HG03558 (cell line): ENCODE measurements at regions not wholly inside any gene's neighbourhood (a gene's known extent, or its start where the extent isn't known, plus 50 kb on each side); places are given as distances from the start of the nearest gene placed in this dataset.
"Not testable (repeated sequence)": the region's sequence is repeated elsewhere in the genome, so short reads cannot be mapped to it uniquely, and the experiment has no call there.

ENCODE experiments used
- ATAC-seq: cut with Tn5 transposase; IDR thresholded peaks from one replicate; pipeline ENCODE4 v1.9.1; 2021; ENCODE audit warnings: moderate number of reproducible peaks; ENCODE audit not compliant: unreplicated experiment; ENCODE audit errors: extremely low read depth

DNA sequence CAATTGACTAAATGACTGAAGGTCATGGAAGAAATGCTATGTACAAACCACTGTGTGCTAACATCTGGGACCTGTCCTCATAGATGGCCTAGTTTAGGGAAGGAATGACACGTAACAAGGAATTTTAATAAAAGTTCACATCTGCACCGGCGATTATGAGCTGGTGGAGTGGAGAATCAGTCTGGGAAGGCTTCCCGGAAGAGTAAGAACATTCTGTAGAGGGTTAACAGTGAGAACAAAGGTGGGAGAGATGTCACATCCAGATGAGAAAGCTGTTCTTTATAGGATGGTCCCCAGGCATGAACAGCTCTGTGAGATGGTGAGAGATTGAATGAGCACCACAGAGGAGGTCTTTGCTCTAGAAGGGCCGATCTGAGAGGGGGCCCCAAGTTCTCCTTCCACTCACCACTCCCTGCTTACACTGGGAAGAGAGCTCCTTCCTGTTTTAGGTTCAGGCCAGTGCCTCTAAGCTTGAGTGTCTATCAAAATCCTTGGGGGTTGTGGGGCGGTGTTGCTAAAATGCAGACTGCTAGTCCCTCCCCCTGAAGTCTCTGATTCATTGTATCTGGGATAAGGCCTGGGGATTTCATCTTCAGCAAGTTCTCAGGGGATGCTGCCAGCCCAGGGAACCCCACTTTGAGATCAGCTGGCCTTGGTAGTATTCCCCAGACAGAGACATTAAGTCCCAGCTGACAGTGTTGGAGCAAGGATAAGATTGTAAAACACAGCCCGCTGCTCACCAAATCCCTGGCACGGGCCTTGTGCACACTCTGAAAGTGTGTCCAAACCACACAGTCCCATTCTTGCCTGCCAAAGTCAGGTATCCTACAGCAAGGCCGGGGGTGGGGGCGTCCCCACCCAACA, 294.7 kb upstream of the MAF start:
- ATAC-seq = no peak

DNA sequence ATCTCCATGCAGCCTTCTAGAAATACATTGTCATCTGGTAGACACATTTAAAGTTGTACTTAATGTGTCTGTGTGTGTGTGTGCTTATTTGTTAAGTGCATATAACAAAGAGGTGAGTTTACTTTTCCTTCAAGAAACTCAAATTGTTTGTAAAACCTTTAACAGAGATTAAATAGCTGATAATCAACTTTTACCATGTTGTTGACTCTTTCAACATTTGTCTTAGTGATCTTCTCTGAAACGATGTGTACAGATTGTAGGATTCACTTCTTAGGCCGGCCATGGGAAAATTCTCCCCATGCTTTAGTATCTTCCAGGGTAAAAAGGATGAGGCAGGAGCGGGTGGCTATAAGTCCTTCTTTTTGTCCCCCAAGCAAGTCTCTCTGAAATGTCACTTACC, 292.9 kb upstream of the MAF start:
- no peak for ATAC-seq

DNA sequence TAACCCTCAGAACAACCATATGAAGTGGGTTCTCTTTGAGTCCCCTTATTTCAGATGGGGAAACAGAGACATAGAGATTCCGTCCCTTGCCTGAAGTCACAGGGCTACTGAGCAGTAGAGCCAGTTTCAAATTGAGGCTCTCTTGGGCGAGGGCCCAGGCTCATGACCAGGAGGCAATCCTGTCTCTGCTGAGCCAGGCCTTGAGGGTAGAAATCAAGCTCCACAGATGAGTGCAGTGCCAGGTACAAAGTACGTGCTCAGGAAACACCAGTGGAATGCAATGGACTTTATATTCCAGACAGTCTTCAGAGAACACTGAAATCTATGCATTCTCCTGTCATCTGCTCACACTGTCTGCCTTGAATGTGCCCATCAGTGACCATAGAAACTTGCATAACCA, 291.7 kb upstream of the MAF start:
- ATAC-seq = no peak

DNA sequence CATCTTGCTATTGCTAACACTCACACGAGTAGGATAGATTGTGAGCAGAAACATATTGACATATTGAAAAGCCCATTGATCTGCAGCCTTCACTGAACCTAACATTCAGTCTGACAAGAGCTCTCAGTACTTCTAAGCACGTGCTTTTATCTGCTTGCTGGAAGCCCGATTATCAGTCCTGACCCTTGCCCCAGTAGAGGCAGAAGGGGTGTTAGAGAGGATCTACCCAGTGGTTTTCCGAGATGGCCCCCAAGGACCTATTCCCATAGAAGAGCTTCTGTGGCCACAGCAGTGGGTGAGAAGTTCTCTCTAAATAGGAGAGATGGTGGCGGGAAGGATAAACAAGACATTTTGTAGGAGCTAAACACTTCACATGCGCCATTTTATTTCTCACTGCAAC, 290.9 kb upstream of the MAF start:
- ATAC-seq = no peak

DNA sequence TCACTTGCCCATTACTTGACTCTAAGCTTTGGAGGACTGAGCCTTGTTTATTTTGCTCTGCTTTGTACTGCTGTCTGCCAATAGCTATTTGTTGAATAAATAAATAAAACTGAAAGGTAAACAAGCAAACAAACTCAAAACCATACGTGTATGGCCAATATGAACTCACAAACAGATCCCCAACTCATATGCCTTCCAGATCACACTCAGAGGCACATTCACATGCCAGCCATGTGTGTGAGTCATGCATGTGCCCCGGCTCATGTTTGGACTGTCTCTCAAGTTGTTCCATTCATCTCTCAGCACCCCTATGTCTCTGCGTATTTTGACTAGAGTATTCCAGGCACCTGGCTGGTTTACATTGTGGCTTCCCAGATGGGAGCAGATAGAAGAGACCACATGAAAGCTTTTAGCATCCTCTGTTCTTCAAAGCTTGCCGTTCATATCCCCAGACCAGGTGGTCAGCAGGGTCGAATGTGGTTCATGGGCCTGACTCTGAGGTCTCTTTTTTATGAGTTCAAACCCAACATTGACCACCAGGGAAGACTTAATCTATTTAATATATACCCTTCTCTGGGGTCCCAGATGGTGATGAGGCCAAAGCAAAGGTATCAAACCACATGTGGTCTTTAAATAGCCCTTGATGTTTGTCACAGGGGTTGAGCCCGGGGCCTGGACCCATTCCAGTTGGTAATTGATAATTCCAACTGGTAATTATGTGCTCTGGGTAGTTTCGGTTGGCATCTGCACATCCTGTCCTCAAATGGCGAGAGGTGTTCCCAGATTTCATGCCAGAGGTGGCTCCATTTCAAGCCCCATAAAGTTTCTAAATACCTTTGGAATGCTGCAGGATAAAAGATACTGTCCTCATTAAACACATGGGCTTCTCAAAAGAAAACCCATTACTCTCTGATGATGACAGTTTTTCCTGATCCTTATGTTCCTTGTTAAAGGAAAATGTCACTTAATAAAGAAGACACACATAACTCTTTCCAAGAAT, 287.3 kb upstream of the MAF start:
- no peak for ATAC-seq

DNA sequence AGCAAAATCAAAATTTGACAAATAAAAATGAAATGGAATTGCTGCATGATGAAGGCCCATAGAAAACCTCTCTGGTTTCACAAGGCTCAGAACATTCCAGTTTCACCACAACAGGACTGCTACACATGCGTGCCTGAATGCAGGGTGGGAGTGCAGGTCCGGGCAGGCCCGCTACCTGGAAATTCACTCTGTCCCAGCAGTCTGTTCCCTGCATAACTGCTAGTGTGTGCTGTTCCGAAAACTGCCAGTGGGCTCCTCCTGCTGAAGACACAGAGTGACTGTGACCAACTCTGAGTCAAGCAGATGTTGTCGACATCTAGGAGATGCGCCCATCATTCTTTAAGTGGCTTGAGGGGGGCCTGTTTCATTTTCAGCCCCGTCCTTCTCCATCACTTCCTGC, 284.8 kb upstream of the MAF start:
- ATAC-seq = no peak

DNA sequence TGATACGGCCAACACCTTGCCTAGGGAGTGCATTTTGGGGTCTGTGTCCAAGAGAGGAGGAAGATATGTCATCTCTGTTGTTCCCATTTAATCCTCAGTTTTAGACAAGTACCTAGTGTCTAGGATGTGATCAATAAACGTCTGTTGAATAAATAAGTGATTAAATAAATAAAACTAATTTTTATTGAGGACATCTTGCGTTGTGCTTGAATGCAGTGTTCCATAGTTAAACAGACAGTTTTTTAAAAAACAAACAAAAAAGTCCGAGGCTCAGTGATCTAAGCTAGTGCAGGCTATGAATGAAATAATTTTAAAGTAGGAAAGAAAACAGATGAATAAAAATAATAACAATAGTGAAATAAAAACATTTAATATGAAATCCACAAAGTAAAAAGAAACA, 283.0 kb upstream of the MAF start:
- no peak for ATAC-seq

DNA sequence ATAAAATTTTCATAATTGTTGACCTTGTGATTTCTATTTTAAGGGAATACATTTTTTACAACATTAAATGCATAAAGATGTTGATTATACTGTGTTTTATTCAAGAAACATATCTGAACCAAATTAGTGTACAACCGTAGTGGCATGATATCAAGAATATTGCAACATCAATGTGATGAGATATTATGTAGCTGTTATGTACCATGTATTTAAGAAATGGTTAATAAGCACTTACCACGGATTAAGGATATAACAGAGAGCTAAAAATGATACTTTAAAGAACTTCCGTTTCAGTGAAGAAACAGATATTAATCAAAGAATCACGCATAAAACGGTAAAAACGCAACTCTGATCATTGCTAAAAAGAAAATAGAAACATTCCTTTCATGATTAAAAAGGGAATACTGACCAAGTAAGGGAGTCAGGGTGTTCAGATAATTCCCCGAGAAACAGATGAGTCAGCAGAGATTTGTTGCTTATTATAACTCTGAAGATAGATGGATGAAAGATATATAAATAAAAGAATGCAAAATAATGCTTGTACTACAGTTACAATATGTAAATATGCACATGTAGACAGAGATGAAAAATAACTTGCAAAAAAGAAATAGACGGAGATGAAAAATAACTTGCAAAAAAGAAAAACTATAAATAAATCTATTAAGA, 281.9 kb upstream of the MAF start:
- no peak for ATAC-seq

DNA sequence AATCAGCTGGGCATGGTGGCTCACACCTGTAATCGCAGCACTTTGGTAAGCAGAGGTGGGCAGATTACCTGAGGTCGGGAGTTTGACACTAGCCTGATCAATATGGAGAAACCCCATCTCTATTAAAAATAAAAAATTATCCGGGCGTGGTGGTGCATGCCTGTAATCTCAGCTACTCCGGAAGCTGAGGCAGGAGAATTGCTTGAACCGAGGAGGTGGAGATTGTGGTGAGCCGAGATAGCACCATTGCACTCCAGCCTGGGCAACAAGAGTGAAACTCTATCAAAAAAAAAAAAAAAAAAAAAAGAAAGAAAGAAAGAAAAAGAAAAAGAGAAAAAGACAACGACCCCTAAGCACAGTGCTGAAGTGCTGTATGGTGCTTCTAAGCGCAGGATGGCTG, 280.6 kb upstream of the MAF start:
- not testable (repeated sequence) for ATAC-seq

DNA sequence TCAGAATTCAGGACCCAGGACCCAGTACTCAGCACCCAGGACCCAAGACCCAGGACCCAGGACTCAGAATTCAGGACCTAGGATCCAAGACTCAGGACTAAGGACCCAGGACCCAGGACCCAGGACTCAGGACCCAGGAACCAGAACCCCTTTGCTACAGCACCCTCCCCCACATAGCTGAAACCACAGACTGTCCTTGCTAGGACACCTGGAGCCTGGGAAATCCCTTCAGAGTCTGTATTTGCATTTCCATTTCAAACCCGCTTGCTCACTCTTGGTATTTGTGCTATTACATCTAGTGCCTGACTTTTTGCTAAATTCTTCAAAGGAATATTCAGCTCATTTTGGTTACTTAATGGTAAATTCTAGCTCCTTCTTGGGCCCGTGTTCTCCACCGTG, 275.8 kb upstream of the MAF start:
- ATAC-seq = no peak

DNA sequence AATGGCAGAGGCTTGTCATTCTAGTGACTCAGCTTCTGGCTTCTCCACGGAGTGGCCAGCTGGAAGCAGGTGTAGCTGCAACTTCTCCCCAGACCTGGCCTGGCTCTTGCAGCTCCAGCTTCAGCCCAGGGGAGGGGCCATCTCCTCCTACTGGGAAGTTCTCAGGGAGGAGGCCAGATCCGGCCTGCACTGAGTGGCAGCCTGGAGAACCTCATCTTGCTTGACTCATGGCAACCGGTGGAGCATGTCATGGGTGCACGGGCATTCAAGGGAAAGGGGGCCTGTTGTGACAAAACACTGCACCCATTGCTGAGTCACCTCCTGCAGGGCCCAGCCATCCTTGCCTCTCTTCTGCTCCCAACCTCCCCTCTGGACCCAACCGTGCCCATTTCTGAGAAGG, 273.9 kb upstream of the MAF start:
- no peak for ATAC-seq

DNA sequence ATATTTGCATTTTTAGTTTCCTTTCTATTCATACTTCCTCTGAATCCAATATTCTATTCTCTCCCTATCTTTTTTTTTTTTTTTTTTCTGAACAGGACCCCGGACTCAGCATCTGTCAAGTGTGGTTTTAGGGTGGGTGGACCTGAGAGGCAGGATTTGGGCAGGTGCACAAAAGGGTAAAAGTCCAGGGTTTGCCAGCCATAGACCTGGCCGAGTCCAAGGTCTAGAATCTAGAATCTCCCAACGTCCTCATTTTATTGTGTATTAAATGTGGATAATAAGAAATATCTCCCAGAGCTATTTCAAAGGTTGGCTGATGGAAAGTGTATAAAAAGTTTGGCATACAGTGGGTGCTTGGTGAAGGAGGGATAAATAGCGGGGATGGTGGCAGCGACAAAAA, 273.3 kb upstream of the MAF start:
- ATAC-seq = no peak

DNA sequence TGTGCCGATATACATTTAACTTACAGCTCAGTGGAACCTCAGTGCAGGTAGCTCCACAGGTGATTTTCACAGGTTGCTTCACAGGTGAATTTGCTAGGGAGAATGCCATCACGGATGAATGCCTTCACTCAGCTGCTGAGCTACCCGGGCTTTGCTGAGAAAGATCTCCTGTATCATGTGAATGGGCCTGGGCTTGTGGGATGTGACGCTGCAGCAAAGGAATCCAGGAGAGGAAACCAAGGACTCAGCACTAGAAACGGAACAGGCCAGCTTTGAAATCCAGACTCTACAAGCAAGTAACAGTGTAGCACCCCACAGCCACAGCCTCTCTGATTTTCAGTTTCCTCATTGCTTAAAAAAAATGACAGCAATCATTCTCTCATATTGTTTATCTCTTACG, 271.4 kb upstream of the MAF start:
- ATAC-seq = no peak

DNA sequence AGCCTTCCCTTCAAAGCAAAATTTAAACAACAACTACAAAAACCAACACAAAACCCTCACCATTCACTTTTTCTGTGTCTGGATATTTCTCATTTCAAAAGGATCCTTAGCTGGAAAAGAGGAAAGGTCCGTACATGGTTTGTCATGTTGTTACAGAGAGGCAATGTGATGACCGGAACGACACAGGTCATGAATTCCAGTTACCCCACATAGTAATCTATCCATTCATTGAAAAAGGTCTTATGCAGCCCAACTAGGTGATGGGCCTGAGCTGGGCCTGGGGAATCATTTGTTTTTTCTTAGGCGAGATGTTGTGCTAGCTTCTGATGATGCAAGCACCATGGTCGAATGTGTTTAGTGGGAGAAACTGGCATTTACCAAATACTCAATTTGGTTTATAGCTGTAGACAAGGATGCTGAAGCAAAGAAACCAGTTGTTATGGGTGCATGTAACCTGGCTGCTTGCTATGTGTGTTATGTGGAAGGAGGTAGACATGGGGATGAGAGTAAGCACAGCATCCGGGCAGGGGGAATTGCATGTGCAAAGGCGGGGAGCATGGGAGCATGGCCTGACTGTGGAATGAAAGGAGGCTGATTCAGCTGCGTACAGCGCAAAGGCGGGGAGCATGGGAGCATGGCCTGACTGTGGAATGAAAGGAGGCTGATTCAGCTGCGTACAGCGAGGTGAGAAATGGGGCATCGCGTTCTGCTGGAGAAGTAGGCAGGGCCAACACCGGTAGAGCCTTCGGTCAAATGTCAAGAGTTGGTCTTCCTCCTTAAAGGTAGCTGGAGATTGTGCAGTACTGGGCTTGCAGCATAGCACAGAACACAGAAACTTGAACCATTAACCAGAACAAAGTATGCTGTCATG, 269.7 kb upstream of the MAF start:
- no peak for ATAC-seq

DNA sequence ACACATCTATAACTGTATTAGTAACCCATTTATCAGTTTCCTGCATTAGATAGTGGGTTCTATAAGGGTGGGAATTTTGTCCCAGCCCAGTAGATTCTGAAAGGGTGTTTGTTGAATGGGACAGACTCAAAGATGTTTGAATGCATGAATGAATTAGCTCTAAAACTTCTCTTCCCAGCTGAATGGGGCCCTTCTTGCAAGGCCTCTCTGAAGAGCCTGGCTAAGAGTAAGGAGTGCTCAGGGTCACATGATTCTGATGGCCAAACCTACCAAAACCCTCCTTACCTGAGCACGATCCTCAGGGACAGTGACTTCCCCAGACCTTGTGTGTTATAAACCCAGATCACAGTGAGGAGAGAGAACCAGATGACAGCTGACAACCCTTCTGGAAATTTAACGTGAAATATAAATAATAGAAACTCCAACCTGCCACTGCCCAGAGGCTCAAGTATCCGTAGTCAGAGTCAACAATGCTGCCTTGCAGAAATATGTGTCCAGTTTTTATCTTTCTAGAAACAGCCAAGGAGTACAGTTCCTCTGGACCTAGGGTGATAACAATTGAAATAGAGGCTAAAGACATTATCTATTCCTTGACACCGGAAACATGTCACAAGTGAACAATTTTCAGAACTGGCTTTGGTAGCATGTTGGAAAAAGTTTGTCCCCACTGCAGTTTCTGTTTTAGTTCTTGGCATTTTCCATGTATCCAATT, 268.9 kb upstream of the MAF start:
- ATAC-seq = no peak

DNA sequence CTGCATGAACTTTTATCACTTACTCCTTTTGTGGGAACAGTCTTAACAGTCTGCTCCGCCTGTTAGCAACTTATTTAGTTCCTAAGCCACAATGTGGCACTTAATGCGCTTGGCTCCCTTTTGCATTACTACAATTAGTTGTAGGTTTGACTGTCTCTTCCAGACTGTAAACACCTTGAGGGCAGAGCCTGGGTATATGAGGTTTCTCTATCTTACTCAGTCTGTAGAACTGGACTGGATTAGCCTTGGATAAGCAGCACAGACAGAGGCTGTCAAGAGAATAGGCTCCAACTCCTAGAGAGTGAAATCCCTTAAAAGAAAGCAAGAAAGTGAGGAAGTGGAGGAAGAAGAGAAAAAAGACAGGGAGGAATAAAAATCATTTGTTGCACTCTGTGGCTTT, 268.3 kb upstream of the MAF start:
- ATAC-seq = no peak

DNA sequence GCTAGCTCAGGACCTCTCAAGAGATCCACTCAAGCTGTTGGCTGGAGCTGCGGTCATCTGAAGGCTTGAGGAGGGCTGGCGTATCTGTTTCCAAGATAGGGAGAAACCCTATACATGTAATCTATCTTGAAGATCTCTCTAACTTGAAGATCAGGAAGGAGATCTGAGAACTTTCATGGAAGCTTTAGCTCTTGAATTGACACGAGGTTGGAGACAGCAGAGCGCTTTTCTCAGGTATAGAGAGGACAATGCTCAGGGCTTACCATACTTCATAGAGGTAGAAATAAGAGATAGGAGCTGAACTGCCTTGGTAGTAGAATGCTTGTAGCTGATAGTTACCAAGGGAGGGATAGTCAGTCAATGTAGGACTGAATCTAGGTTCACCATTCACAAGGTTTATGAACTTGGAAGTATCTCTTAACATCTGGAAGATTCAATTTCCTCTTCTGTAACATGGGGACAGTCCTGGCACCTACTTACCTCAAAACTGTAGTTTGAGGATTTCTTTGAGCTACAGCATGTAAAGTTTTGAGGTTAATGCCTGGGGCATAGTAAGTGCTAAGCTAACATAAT, 267.0 kb upstream of the MAF start:
- no peak for ATAC-seq

DNA sequence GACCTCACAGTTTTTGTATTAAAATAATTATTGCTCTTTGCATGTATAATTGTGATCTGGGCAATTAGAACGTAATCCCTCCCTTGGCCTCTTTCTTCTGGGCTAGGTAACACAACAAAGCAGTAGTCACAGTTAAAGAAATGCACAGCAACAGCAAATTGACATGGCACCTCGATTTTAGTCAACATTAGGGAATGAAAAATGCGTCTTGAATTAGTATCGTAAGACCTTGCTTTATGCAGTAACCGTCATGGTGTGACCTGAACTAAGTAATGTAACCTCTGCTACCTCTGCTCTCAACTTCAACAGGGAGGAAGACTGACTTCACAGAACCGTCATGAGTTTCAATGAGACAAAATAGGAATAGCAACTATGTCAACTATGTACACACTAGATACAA, 265.4 kb upstream of the MAF start:
- no peak for ATAC-seq
